CD4-positive, alpha-beta T cell (primary cell): ENCODE measurements at regions not wholly inside any gene's neighbourhood (a gene's known extent, or its start where the extent isn't known, plus 50 kb on each side); places are given as distances from the start of the nearest gene placed in this dataset.

ENCODE experiments used
- ATAC-seq: fragments of 200-7000 bp; cut with Tn5 transposase; one replicate; pipeline ENCODE4 v1.10.0; 2022; ENCODE audit warnings: mild to moderate bottlenecking; ENCODE audit not compliant: poor library complexity
- CTCF ChIA-PET: fragments of 350-600 bp; sonication (Branson Sonifier 250); formaldehyde crosslinking; loops from one replicate; lab custom pipeline; 2021; ENCODE audit warnings: antibody characterized with exemption, inconsistent platforms; lab: Charles Lee
- POLR2A ChIA-PET: fragments of 350-600 bp; sonication (Branson Sonifier 250); formaldehyde crosslinking; loops from one replicate; lab custom pipeline; 2021; ENCODE audit warnings: antibody characterized with exemption, inconsistent platforms; lab: Charles Lee
- DNase-seq, 14 experiments: peaks; one replicate each; pipeline ENCODE4 v3.0.0-alpha.2; 2013 to 2020; ENCODE audit warnings: mixed read lengths in 2 of 14
- H3K27ac ChIP-seq, 2 donors: one replicate each; pipeline versions ENCODE4 v1.5.1 to v1.7.0; 2013; ENCODE audit warnings: low read length in 2 of 2, low read depth in 1 of 2, mild to moderate bottlenecking in 1 of 2
- H3K27me3 ChIP-seq, 2 experiments: 1 replicate in 1 of 2; 2 replicates in 1 of 2; pipeline versions ENCODE4 v1.6.1 to v1.7.0; 2013; ENCODE audit warnings: low read length in 2 of 2, control low read depth in 1 of 2, mild to moderate bottlenecking in 1 of 2, moderate library complexity in 1 of 2; ENCODE audit not compliant: insufficient read depth in 2 of 2, control insufficient read depth in 1 of 2
- H3K36me3 ChIP-seq: one replicate; pipeline ENCODE4 v1.6.1; 2013; ENCODE audit warnings: low read length, control low read depth; ENCODE audit not compliant: insufficient read depth
- H3K4me1 ChIP-seq: one replicate; pipeline ENCODE4 v1.6.1; 2013; ENCODE audit warnings: low read length, control low read depth; ENCODE audit not compliant: insufficient read depth
- H3K4me3 ChIP-seq: one replicate; pipeline ENCODE4 v1.5.1; 2013; ENCODE audit warnings: mild to moderate bottlenecking, low read length, moderate library complexity
- H3K9me3 ChIP-seq, 2 experiments: 1 replicate in 1 of 2; 2 replicates in 1 of 2; pipeline versions ENCODE4 v1.6.1 to v1.7.0; 2013; ENCODE audit warnings: low read length in 2 of 2, mild to moderate bottlenecking in 2 of 2, control low read depth in 1 of 2, moderate library complexity in 1 of 2; ENCODE audit not compliant: control insufficient read depth in 1 of 2, insufficient read depth in 1 of 2
- H3K27ac Mint-ChIP-seq: one replicate; pipeline ENCODE4 v1.8.0; 2020; ENCODE audit warnings: mixed read lengths
- H3K27me3 Mint-ChIP-seq: one replicate; pipeline ENCODE4 v1.8.0; 2021; ENCODE audit warnings: mixed read lengths
- H3K36me3 Mint-ChIP-seq: one replicate; pipeline ENCODE4 v1.8.0; 2021; ENCODE audit warnings: low read depth, mixed read lengths
- H3K4me1 Mint-ChIP-seq: one replicate; pipeline ENCODE4 v1.8.0; 2021; ENCODE audit warnings: low read depth, mixed read lengths
- H3K4me3 Mint-ChIP-seq: one replicate; pipeline ENCODE4 v1.8.0; 2020; ENCODE audit warnings: mild to moderate bottlenecking, mixed read lengths
- H3K9me3 Mint-ChIP-seq: one replicate; pipeline ENCODE4 v1.8.0; 2020; ENCODE audit warnings: mixed read lengths
- intact Hi-C, 2 experiments: fragments of 100-400 bp; cut with DNase I in 1 of 2; cut with micrococcal nuclease in 1 of 2; formaldehyde crosslinking; loops; one replicate each; pipeline versions ENCODE4 v1.15.1 to v1.9.0; 2023 to 2025; cut with DNase I, micrococcal nuclease
- TF ChIP-seq, protein P1 (sequence below): fragments of 200-600 bp; IDR thresholded peaks from one replicate; pipeline ENCODE4 v1.8.0; 2022; ENCODE audit warnings: antibody characterized with exemption, mild to moderate bottlenecking

- ATAC-seq (no peak), DNase-seq (no peak)
- Mint-ChIP-seq H3K36me3 (no peaks in the 10 kb centered on the region), H3K4me3 (no peak overlapping the region), H3K9me3 (no peaks in the 10 kb centered on the region), H3K4me1 (no peaks in the 10 kb centered on the region), H3K27me3 (no peaks in the 10 kb centered on the region), H3K27ac (no peak overlapping the region)
- Histone ChIP-seq H3K9me3 (no peaks in the 10 kb centered on the region), H3K4me1 (no peaks in the 10 kb centered on the region), H3K4me3 (no peak overlapping the region), H3K27me3 (no peaks in the 10 kb centered on the region), H3K27ac (no peak overlapping the region), H3K36me3 (no peaks in the 10 kb centered on the region)
- intact Hi-C loops: no loop called here
- POLR2A ChIA-PET: no interaction called here
- CTCF ChIA-PET: no interaction called here
- TF ChIP-seq, protein P1, sequence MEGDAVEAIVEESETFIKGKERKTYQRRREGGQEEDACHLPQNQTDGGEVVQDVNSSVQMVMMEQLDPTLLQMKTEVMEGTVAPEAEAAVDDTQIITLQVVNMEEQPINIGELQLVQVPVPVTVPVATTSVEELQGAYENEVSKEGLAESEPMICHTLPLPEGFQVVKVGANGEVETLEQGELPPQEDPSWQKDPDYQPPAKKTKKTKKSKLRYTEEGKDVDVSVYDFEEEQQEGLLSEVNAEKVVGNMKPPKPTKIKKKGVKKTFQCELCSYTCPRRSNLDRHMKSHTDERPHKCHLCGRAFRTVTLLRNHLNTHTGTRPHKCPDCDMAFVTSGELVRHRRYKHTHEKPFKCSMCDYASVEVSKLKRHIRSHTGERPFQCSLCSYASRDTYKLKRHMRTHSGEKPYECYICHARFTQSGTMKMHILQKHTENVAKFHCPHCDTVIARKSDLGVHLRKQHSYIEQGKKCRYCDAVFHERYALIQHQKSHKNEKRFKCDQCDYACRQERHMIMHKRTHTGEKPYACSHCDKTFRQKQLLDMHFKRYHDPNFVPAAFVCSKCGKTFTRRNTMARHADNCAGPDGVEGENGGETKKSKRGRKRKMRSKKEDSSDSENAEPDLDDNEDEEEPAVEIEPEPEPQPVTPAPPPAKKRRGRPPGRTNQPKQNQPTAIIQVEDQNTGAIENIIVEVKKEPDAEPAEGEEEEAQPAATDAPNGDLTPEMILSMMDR: no peak
Observed at GRCh38 chr3:59606638-59607266, 556.9 kb upstream of the CFAP20DC start.

GRCh38 chr3:59605944-59606534 lies 556.2 kb upstream of the CFAP20DC start:
- intact Hi-C loops: no loop called here
- Mint-ChIP-seq H3K27ac (no peak overlapping the region), H3K27me3 (no peaks in the 10 kb centered on the region), H3K4me3 (no peak overlapping the region), H3K36me3 (no peaks in the 10 kb centered on the region), H3K9me3 (no peaks in the 10 kb centered on the region), H3K4me1 (no peaks in the 10 kb centered on the region)
- no peak overlapping the region for H3K4me3 ChIP-seq
- no peak for ATAC-seq
- no peaks in the 10 kb centered on the region for H3K4me1 ChIP-seq
- CTCF ChIA-PET: no interaction called here
- POLR2A ChIA-PET: no interaction called here
- TF ChIP-seq, protein P1: no peak
- H3K9me3 ChIP-seq: no peaks in the 10 kb centered on the region
- no peak for DNase-seq
- H3K36me3 ChIP-seq: no peaks in the 10 kb centered on the region
- no peaks in the 10 kb centered on the region for H3K27me3 ChIP-seq
- H3K27ac ChIP-seq: no peak overlapping the region

DNA sequence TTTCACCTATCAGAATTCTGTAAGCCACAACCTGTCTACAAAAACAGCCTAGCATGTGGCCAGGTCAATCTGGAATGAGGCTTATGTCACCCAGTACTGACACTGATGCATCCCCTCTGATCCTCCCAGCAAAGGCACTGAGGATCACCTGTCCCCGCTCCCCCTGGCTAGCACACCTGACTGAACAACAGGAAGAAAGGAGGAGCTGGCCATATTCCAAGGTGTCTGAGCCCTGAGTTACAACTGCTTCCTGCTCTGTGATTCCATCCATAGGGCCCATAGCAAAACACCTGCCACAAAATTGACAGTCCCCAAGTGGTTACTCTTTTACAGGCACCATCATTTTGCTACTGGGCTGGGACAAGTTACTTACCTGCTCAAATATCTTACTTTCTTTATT lies 555.5 kb upstream of the CFAP20DC start:
- intact Hi-C loops: no loop called here
- Mint-ChIP-seq H3K36me3 (no peaks in the 10 kb centered on the region), H3K4me3 (no peak overlapping the region), H3K4me1 (no peaks in the 10 kb centered on the region), H3K9me3 (no peaks in the 10 kb centered on the region), H3K27me3 (no peaks in the 10 kb centered on the region), H3K27ac (no peak overlapping the region)
- no peaks in the 10 kb centered on the region for H3K27me3 ChIP-seq
- H3K4me1 ChIP-seq: no peaks in the 10 kb centered on the region
- ATAC-seq (no peak), DNase-seq (no peak)
- POLR2A ChIA-PET: no interaction called here
- CTCF ChIA-PET: no interaction called here
- no peak overlapping the region for H3K27ac ChIP-seq
- H3K4me3 ChIP-seq: no peak overlapping the region
- no peaks in the 10 kb centered on the region for H3K36me3 ChIP-seq
- no peaks in the 10 kb centered on the region for H3K9me3 ChIP-seq
- TF ChIP-seq, protein P1: no peak
